Spleen (tissue), 7 donors: ENCODE measurements at regions not wholly inside any gene's neighbourhood (a gene's known extent, or its start where the extent isn't known, plus 50 kb on each side); places are given as distances from the start of the nearest gene placed in this dataset.

ENCODE experiments used
- CTCF ChIP-seq, 11 experiments: fragments of 200-600 bp in 7 of 11; fragments of 450-650 bp in 4 of 11; sonication (generic) in 4 of 11; IDR thresholded peaks in 8 of 11; conservative IDR thresholded peaks in 3 of 11; 1 replicate in 7 of 11; 2 replicates in 4 of 11; pipeline versions ENCODE4 v1.4.0 to v1.8.0; 2016 to 2021; ENCODE audit warnings: antibody characterized with exemption in 11 of 11, inconsistent platforms in 4 of 11, mild to moderate bottlenecking in 1 of 11
- POLR2AphosphoS5 ChIP-seq, 3 donors: sonication (generic); formaldehyde crosslinking; IDR thresholded peaks; one replicate each; pipeline ENCODE4 v1.5.1; 2017; ENCODE audit warnings: antibody characterized with exemption in 3 of 3
- donor health status: DM: no; HTN: no; CAD: no; lungs with moderate emphysema.
- donor health status: DM: no; HTN: no; CAD: no.
- donor health status: DM: no; HTN: no; CAD: no.

DNA sequence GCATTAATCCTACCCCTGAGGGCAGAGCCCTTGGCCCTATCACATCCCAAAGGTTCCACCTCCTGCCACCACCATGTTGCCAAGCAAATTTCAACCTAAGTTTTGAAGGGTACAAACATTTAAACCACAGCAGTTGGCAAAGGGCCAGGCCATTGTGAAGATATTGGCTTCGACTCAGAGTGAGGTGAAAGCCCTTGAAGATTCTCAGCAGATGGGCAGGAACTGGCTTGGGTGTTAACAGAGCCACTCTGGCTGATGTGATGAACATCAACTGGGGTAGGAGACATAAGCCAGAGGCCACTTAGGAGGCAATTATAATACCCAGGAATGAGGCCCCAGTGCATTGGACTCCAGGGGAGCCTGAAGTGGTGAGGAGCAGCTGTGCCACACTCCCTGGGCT lies 207.7 kb upstream of the KAZN start:
- no peak for TF ChIP-seq CTCF (IDR thresholded peaks at IDR 0.05 in 8 of 11, conservative IDR thresholded peaks at IDR 0.05 in 3 of 11)
- TF ChIP-seq POLR2AphosphoS5 (IDR thresholded peaks at IDR 0.05), result no peak
